B cell (primary cell): ENCODE measurements at regions not wholly inside any gene's neighbourhood (a gene's known extent, or its start where the extent isn't known, plus 50 kb on each side); places are given as distances from the start of the nearest gene placed in this dataset.

Source experiments
- ATAC-seq: fragments of 200-7000 bp; cut with Tn5 transposase; one replicate; pipeline ENCODE4 v1.10.0; 2021; ENCODE audit warnings: low read depth, mild to moderate bottlenecking, moderate number of reproducible peaks, moderate library complexity
- CTCF ChIA-PET: fragments of 350-600 bp; sonication (Branson Sonifier 250); formaldehyde crosslinking; loops from one replicate; lab custom pipeline; 2021; ENCODE audit warnings: antibody characterized with exemption, inconsistent platforms; lab: Charles Lee
- POLR2A ChIA-PET: fragments of 350-600 bp; sonication (Branson Sonifier 250); formaldehyde crosslinking; loops from one replicate; lab custom pipeline; 2021; ENCODE audit warnings: antibody characterized with exemption; lab: Charles Lee
- DNase-seq: peaks from one replicate; pipeline ENCODE4 v3.0.0; 2013
- H2AFZ ChIP-seq: 2 replicates; pipeline ENCODE4 v1.6.1; 2012; ENCODE audit warnings: mild to moderate bottlenecking, low read depth, low read length; ENCODE audit not compliant: insufficient read depth, poor library complexity, severe bottlenecking
- H3K27ac ChIP-seq, 2 donors: 1 replicate in 1 of 2; 2 replicates in 1 of 2; pipeline ENCODE4 v1.5.1; 2012 to 2013; ENCODE audit warnings: low read length in 2 of 2, mild to moderate bottlenecking in 2 of 2, moderate library complexity in 1 of 2
- H3K27me3 ChIP-seq, 4 experiments: fragments of 200-600 bp in 1 of 4; sonication (generic) in 1 of 4; replicated peaks in 1 of 4; 1 replicate in 2 of 4; 2 replicates in 2 of 4; pipeline versions ENCODE4 v1.6.1 to v1.7.0; 2013 to 2016; ENCODE audit warnings: low read length in 3 of 4, mild to moderate bottlenecking in 2 of 4, mixed read lengths in 1 of 4, moderate library complexity in 1 of 4; ENCODE audit not compliant: insufficient read depth in 4 of 4, control insufficient read depth in 3 of 4; ENCODE audit errors: control extremely low read depth in 1 of 4
- H3K36me3 ChIP-seq, 2 experiments: replicated peaks in 1 of 2; 1 replicate in 1 of 2; 2 replicates in 1 of 2; pipeline versions ENCODE4 v1.6.1 to v1.7.1; 2013; ENCODE audit warnings: low read length in 1 of 2; ENCODE audit not compliant: insufficient read depth in 2 of 2, control insufficient read depth in 1 of 2; ENCODE audit errors: control extremely low read depth in 1 of 2, extremely low read depth in 1 of 2
- H3K4me1 ChIP-seq, 2 donors: fragments of 200-600 bp in 1 of 2; sonication (generic) in 1 of 2; 1 replicate in 1 of 2; 2 replicates in 1 of 2; pipeline versions ENCODE4 v1.5.1 to v1.6.1; 2013 to 2017; ENCODE audit warnings: low read length in 2 of 2; ENCODE audit not compliant: control insufficient read depth in 2 of 2, insufficient read depth in 2 of 2
- H3K4me2 ChIP-seq: replicated peaks from 2 replicates; pipeline ENCODE3; 2012; ENCODE audit warnings: mild to moderate bottlenecking, low read depth, low read length; ENCODE audit not compliant: poor library complexity, severe bottlenecking
- H3K4me3 ChIP-seq, 5 experiments: fragments of 200-600 bp in 1 of 5; sonication (generic) in 1 of 5; 1 replicate in 3 of 5; 2 replicates in 2 of 5; pipeline versions ENCODE4 v1.5.1 to v1.7.0; 2011 to 2016; ENCODE audit warnings: low read length in 4 of 5, mild to moderate bottlenecking in 4 of 5, low read depth in 2 of 5, control low read depth in 1 of 5, moderate library complexity in 1 of 5; ENCODE audit not compliant: insufficient read depth in 1 of 5; ENCODE audit errors: control extremely low read depth in 1 of 5, extremely low read depth in 1 of 5
- H3K79me2 ChIP-seq: fragments of 200-600 bp; sonication (generic); one replicate; pipeline ENCODE4 v1.6.0; 2016; ENCODE audit warnings: low read length; ENCODE audit not compliant: control insufficient read depth, insufficient read depth
- H3K9ac ChIP-seq: fragments of 200-600 bp; sonication (generic); 2 replicates; pipeline ENCODE4 v1.6.1; 2017; ENCODE audit warnings: mild to moderate bottlenecking, low read length, moderate library complexity
- H3K9me3 ChIP-seq, 3 donors: one replicate each; pipeline versions ENCODE4 v1.6.1 to v1.7.1; 2013; ENCODE audit warnings: low read length in 2 of 3; ENCODE audit not compliant: control insufficient read depth in 2 of 3, insufficient read depth in 1 of 3; ENCODE audit errors: control extremely low read depth in 1 of 3
- H4K20me1 ChIP-seq: 2 replicates; pipeline ENCODE4 v1.6.0; 2012; ENCODE audit warnings: mild to moderate bottlenecking, low read length; ENCODE audit not compliant: insufficient read depth, control insufficient read depth, poor library complexity, severe bottlenecking
- H3K27ac Mint-ChIP-seq: one replicate; pipeline ENCODE4 v1.8.0; 2021; ENCODE audit warnings: mixed read lengths
- H3K27me3 Mint-ChIP-seq: one replicate; pipeline ENCODE4 v1.8.0; 2021; ENCODE audit warnings: mixed read lengths
- H3K4me1 Mint-ChIP-seq: one replicate; pipeline ENCODE4 v1.8.0; 2021; ENCODE audit warnings: mixed read lengths
- H3K4me3 Mint-ChIP-seq: one replicate; pipeline ENCODE4 v1.8.0; 2021; ENCODE audit warnings: mixed read lengths
- H3K9me3 Mint-ChIP-seq: one replicate; pipeline ENCODE4 v1.8.0; 2022; ENCODE audit warnings: mixed read lengths; ENCODE audit not compliant: insufficient read depth
- EZH2 ChIP-seq: IDR thresholded peaks from 2 replicates; pipeline ENCODE4 v1.6.1; 2012; ENCODE audit warnings: borderline replicate concordance, low read depth, mild to moderate bottlenecking, moderate library complexity, low read length; ENCODE audit not compliant: insufficient read depth, poor library complexity, severe bottlenecking
- WGBS: methylation state at CpG from one replicate; pipeline ENCODE4 v1.1.5; 2013; ENCODE audit warnings: missing lambda C conversion rate; ENCODE audit not compliant: insufficient coverage; 5-methylcytosine and 5-hydroxymethylcytosine counted together
- intact Hi-C: fragments of 100-400 bp; cut with micrococcal nuclease; formaldehyde crosslinking; loops from one replicate; pipeline ENCODE4 v1.10.0; 2022
- TF ChIP-seq, protein P1 (sequence below): fragments of 200-600 bp; IDR thresholded peaks from one replicate; pipeline ENCODE4 v1.8.0; 2022; ENCODE audit warnings: antibody characterized with exemption, mild to moderate bottlenecking

DNA sequence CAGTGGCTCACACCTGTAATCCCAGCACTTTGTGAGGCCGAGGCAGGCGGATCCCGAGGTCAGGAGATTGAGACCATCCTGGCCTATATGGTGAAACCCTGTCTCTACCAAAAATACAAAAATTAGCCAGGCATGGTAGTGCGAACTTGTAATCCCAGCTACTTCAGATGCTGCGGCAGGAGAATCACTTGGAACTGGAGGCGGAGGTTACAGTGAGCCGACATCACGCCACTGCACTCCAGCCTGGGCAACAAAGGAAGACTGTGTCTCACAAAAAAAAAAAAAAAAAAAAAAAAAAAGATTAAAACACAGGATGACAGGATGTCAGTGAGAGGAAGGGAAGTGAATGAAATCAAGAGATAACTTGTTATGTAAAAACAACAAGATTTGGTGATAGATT is 1158.5 kb downstream of the PCDH9 start:
- Mint-ChIP-seq H3K27ac (no peak overlapping the region), H3K4me3 (no peak overlapping the region), H3K9me3 (no peaks in the 10 kb centered on the region), H3K4me1 (no peaks in the 10 kb centered on the region), H3K27me3 (no peaks in the 10 kb centered on the region)
- Histone ChIP-seq H3K9me3 (no peaks in the 10 kb centered on the region), H3K4me3 (no peak overlapping the region), H3K79me2 (no peaks in the 10 kb centered on the region), H2AFZ (no peak overlapping the region), H3K9ac (no peak overlapping the region), H3K4me2 (no peak overlapping the region), H3K4me1 (no peaks in the 10 kb centered on the region), H3K36me3 (no peaks in the 10 kb centered on the region), H4K20me1 (no peaks in the 10 kb centered on the region), H3K27me3 (no peaks in the 10 kb centered on the region), H3K27ac (no peak overlapping the region)
- no peak for ATAC-seq
- ChIA-PET CTCF (no interaction called here), POLR2A (no interaction called here)
- TF ChIP-seq EZH2, result no peak
- TF ChIP-seq, protein P1, sequence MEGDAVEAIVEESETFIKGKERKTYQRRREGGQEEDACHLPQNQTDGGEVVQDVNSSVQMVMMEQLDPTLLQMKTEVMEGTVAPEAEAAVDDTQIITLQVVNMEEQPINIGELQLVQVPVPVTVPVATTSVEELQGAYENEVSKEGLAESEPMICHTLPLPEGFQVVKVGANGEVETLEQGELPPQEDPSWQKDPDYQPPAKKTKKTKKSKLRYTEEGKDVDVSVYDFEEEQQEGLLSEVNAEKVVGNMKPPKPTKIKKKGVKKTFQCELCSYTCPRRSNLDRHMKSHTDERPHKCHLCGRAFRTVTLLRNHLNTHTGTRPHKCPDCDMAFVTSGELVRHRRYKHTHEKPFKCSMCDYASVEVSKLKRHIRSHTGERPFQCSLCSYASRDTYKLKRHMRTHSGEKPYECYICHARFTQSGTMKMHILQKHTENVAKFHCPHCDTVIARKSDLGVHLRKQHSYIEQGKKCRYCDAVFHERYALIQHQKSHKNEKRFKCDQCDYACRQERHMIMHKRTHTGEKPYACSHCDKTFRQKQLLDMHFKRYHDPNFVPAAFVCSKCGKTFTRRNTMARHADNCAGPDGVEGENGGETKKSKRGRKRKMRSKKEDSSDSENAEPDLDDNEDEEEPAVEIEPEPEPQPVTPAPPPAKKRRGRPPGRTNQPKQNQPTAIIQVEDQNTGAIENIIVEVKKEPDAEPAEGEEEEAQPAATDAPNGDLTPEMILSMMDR, result no peak
- DNase-seq, result no peak
- WGBS, result 94% methylated on average over 6 of the region's 8 CpGs
- intact Hi-C loops, result no loop called here

DNA sequence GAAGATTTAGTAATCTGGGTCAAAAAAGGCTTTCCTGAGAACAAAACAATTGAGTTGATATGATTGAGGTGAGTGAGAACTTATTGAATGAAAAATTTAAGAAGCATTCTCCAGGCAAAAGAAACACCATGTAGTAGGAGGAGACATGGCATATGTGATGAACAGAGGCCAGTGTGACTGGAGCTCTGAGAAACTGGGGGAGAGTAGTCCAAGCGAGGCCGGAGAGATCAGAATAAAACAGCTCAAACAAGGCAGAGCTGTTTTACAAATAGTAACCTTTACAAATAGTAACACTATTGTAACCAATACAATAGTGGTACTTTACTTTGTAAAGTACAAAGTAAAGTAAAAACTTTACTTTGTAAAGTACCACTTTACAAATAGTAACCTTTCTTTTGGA is 1159.1 kb downstream of the PCDH9 start:
- ChIA-PET CTCF (no interaction called here), POLR2A (no interaction called here)
- Histone ChIP-seq H3K79me2 (no peaks in the 10 kb centered on the region), H3K36me3 (no peaks in the 10 kb centered on the region), H3K9me3 (no peaks in the 10 kb centered on the region), H3K4me2 (no peak overlapping the region), H4K20me1 (no peaks in the 10 kb centered on the region), H3K9ac (no peak overlapping the region), H3K27ac (no peak overlapping the region), H3K4me1 (no peaks in the 10 kb centered on the region), H3K27me3 (no peaks in the 10 kb centered on the region), H3K4me3 (no peak overlapping the region), H2AFZ (no peak overlapping the region)
- H3K27ac Mint-ChIP-seq, result no peak overlapping the region
- no peaks in the 10 kb centered on the region for H3K27me3 Mint-ChIP-seq
- H3K4me3 Mint-ChIP-seq, result no peak overlapping the region
- ATAC-seq (no peak), DNase-seq (no peak)
- no CpG with 5 or more reads among the region's 2 CpGs for WGBS
- TF ChIP-seq EZH2, result no peak
- TF ChIP-seq, protein P1, result no peak
- no peaks in the 10 kb centered on the region for H3K9me3 Mint-ChIP-seq
- no peaks in the 10 kb centered on the region for H3K4me1 Mint-ChIP-seq
- intact Hi-C loops, result no loop called here
